Fibroblast of villous mesenchyme (primary cell): ENCODE measurements at regions not wholly inside any gene's neighbourhood (a gene's known extent, or its start where the extent isn't known, plus 50 kb on each side); places are given as distances from the start of the nearest gene placed in this dataset.

Source experiments
- DNase-seq: peaks from one replicate; pipeline ENCODE4 v3.0.0-alpha.2; 2010; ENCODE audit warnings: low read depth
- H3K4me3 ChIP-seq: 2 replicates; pipeline ENCODE4 v1.5.1; 2011; ENCODE audit warnings: low read depth, mild to moderate bottlenecking, low read length
- CTCF ChIP-seq: IDR thresholded peaks from 2 replicates; pipeline ENCODE4 v1.5.1; 2012; ENCODE audit warnings: low read depth, mild to moderate bottlenecking, low read length; ENCODE audit not compliant: insufficient read depth

GRCh38 chr7:41891950-41892349 is 189.1 kb upstream of the INHBA start:
- no peak for DNase-seq
- H3K4me3 ChIP-seq, result no peak overlapping the region
- TF ChIP-seq CTCF, result no peak

GRCh38 chr7:41890631-41891274 is 187.9 kb upstream of the INHBA start:
- TF ChIP-seq CTCF, result no peak
- DNase-seq, result peak; percentile 51
- H3K4me3 ChIP-seq, result no peak overlapping the region

- TF ChIP-seq CTCF, result no peak
- DNase-seq, result no peak
- no peak overlapping the region for H3K4me3 ChIP-seq
These were observed 186.6 kb upstream of the INHBA start for GRCh38 chr7:41889472-41889871.

GRCh38 chr7:41889040-41889439 is 186.2 kb upstream of the INHBA start:
- TF ChIP-seq CTCF, result no peak
- no peak for DNase-seq
- no peak overlapping the region for H3K4me3 ChIP-seq

GRCh38 chr7:41887416-41887815 is 184.5 kb upstream of the INHBA start:
- no peak overlapping the region for H3K4me3 ChIP-seq
- TF ChIP-seq CTCF, result no peak
- DNase-seq, result no peak

- DNase-seq, result peak; percentile 92
- TF ChIP-seq CTCF, result peak; percentile 43
- no peak overlapping the region for H3K4me3 ChIP-seq
These were observed 184.0 kb upstream of the INHBA start for GRCh38 chr7:41886901-41887311.
